ENCODE measurements at regions not wholly inside any gene's neighbourhood (a gene's known extent, or its start where the extent isn't known, plus 50 kb on each side); places are given as distances from the start of the nearest gene placed in this dataset.

DNA sequence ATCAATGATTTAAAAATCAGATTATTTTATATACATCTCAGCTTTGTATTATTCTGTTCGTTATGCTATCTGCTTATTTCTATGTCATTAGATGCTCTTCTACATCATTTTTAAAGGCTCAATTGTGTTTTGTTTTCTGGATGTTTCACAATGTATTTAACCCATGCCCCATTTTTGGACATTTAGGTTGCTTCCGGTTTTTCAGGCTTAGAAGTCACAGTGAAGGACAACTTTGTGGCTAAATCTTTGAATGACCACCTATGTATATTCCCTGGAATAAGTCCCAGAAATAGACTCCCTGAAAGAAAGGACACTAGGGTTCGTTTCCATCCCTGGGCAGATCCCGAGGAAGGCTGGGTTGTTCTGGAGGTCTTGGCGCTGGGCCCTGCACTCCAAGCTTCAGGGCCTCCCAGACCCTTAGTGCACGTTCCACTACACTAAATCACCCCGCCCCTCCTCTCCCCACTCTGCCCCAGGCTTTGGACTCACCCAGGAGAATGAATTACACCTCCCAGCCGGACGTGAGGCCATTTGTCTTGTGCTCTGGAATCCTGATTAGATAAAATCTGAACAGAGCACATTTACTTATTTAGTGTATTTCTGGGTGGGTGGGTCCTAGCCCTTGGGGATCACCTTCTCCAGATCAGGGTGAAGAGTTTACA, 188.2 kb downstream of the ZFP36L2 start:
- intact Hi-C loops (cut with micrococcal nuclease; ENCODE audit: unreplicated experiment) (no loop called here), in situ Hi-C loops (cut with HindIII; ENCODE audit: low pct_unique_long_range_greater_than_20kb, low sequenced_read_pairs) (no loop called here)
- ATAC-seq (no peak), DNase-seq (ENCODE audit: low read depth, low spot score) (no peak)
- Histone ChIP-seq H3K4me3 (ENCODE audit: low read depth in 2 of 2, low read length in 2 of 2) (no peak overlapping the region), H3K27me3 (ENCODE audit: control insufficient read depth, insufficient read depth, low read length) (no peaks in the 10 kb centered on the region), H3K36me3 (ENCODE audit: control insufficient read depth, insufficient read depth, low read length) (no peaks in the 10 kb centered on the region), H3K4me1 (ENCODE audit: control insufficient read depth, insufficient read depth, low read length) (peaks cover 14% of the 10 kb centered on the region), H3K9me3 (ENCODE audit: control insufficient read depth, insufficient read depth, low read depth, low read length) (no peaks in the 10 kb centered on the region), H3K27ac (ENCODE audit: low read length) (no peak overlapping the region)
- BruUV-seq (replicated peaks), result no TSS peak
- TF ChIP-seq SIN3A (IDR thresholded peaks at IDR 0.05; ENCODE audit: borderline replicate concordance, insufficient read depth, low read depth, low read length), result no peak
- no peak for TF ChIP-seq POLR2AphosphoS5 (IDR thresholded peaks at IDR 0.05; ENCODE audit: low read depth, low read length)
- no peak for TF ChIP-seq TCF7L2 (IDR thresholded peaks at IDR 0.05; ENCODE audit: low read depth, low read length)
- TF ChIP-seq, protein P1, sequence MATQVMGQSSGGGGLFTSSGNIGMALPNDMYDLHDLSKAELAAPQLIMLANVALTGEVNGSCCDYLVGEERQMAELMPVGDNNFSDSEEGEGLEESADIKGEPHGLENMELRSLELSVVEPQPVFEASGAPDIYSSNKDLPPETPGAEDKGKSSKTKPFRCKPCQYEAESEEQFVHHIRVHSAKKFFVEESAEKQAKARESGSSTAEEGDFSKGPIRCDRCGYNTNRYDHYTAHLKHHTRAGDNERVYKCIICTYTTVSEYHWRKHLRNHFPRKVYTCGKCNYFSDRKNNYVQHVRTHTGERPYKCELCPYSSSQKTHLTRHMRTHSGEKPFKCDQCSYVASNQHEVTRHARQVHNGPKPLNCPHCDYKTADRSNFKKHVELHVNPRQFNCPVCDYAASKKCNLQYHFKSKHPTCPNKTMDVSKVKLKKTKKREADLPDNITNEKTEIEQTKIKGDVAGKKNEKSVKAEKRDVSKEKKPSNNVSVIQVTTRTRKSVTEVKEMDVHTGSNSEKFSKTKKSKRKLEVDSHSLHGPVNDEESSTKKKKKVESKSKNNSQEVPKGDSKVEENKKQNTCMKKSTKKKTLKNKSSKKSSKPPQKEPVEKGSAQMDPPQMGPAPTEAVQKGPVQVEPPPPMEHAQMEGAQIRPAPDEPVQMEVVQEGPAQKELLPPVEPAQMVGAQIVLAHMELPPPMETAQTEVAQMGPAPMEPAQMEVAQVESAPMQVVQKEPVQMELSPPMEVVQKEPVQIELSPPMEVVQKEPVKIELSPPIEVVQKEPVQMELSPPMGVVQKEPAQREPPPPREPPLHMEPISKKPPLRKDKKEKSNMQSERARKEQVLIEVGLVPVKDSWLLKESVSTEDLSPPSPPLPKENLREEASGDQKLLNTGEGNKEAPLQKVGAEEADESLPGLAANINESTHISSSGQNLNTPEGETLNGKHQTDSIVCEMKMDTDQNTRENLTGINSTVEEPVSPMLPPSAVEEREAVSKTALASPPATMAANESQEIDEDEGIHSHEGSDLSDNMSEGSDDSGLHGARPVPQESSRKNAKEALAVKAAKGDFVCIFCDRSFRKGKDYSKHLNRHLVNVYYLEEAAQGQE (IDR thresholded peaks at IDR 0.05; ENCODE audit: insufficient read depth in 1 of 2, low read depth in 2 of 2, low read length in 1 of 2), result no peak
- TF ChIP-seq, protein P2, sequence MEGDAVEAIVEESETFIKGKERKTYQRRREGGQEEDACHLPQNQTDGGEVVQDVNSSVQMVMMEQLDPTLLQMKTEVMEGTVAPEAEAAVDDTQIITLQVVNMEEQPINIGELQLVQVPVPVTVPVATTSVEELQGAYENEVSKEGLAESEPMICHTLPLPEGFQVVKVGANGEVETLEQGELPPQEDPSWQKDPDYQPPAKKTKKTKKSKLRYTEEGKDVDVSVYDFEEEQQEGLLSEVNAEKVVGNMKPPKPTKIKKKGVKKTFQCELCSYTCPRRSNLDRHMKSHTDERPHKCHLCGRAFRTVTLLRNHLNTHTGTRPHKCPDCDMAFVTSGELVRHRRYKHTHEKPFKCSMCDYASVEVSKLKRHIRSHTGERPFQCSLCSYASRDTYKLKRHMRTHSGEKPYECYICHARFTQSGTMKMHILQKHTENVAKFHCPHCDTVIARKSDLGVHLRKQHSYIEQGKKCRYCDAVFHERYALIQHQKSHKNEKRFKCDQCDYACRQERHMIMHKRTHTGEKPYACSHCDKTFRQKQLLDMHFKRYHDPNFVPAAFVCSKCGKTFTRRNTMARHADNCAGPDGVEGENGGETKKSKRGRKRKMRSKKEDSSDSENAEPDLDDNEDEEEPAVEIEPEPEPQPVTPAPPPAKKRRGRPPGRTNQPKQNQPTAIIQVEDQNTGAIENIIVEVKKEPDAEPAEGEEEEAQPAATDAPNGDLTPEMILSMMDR (IDR thresholded peaks at IDR 0.05), result no peak
- CTCF ChIA-PET, result interaction anchor here (1.4 kb wide), 1 partner anchor 14 kb away, joined by 3 read pairs; no protein-coding TSS in a partner anchor
- POLR2A ChIA-PET, result interaction anchor here (0.7 kb wide), 1 partner anchor 189 kb away, joined by 11 read pairs; no protein-coding TSS in a partner anchor

DNA sequence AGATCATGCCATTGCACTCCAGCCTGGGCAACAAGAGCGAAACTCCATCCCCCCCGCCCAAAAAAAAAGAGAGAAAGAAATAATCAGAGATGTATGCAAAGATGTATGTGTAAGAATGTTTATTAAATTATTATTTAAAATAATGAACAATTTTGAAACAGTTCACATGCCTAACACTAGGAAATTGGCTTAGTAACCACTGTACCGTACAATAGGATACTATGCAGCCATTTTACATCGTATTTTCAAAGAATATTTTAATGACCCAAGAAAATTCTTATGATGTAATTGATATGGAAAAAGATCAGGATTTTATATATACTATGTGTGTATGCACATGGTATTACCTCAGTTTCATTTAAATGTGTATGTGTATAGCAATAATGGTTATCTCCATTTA, 190.5 kb downstream of the ZFP36L2 start:
- in situ Hi-C loops (cut with HindIII; ENCODE audit: low pct_unique_long_range_greater_than_20kb, low sequenced_read_pairs), result no loop called here
- intact Hi-C loops (cut with micrococcal nuclease; ENCODE audit: unreplicated experiment), result no loop called here

More for the DNA sequence above, 190.5 kb downstream of the ZFP36L2 start:
- no peak for DNase-seq (ENCODE audit: low read depth, low spot score)
- H3K4me1 ChIP-seq (ENCODE audit: control insufficient read depth, insufficient read depth, low read length), result no peaks in the 10 kb centered on the region
- TF ChIP-seq SIN3A (IDR thresholded peaks at IDR 0.05; ENCODE audit: borderline replicate concordance, insufficient read depth, low read depth, low read length) (no peak), TCF7L2 (IDR thresholded peaks at IDR 0.05; ENCODE audit: low read depth, low read length) (no peak), POLR2AphosphoS5 (IDR thresholded peaks at IDR 0.05; ENCODE audit: low read depth, low read length) (no peak)
- TF ChIP-seq, protein P1 (IDR thresholded peaks at IDR 0.05; ENCODE audit: insufficient read depth in 1 of 2, low read depth in 2 of 2, low read length in 1 of 2), result no peak
- TF ChIP-seq, protein P2 (IDR thresholded peaks at IDR 0.05), result no peak
- H3K27me3 ChIP-seq (ENCODE audit: control insufficient read depth, insufficient read depth, low read length), result no peaks in the 10 kb centered on the region
- no peak overlapping the region for H3K4me3 ChIP-seq (ENCODE audit: low read depth in 2 of 2, low read length in 2 of 2)
- H3K27ac ChIP-seq (ENCODE audit: low read length), result no peak overlapping the region
- ChIA-PET CTCF (no interaction called here), POLR2A (no interaction called here)
- H3K36me3 ChIP-seq (ENCODE audit: control insufficient read depth, insufficient read depth, low read length), result no peaks in the 10 kb centered on the region
- no peak for ATAC-seq
- no TSS peak for BruUV-seq (replicated peaks)
- H3K9me3 ChIP-seq (ENCODE audit: control insufficient read depth, insufficient read depth, low read depth, low read length), result no peaks in the 10 kb centered on the region

All from Panc1 (cell line).